ENCODE measurements at regions not wholly inside any gene's neighbourhood (a gene's known extent, or its start where the extent isn't known, plus 50 kb on each side); places are given as distances from the start of the nearest gene placed in this dataset.

GRCh38 chr4:71254451-71255012, 84.3 kb upstream of the SLC4A4 start:
- no peak for TF ChIP-seq EP300 (IDR thresholded peaks at IDR 0.05; ENCODE audit: borderline replicate concordance)
- TF ChIP-seq RAD21 (IDR thresholded peaks at IDR 0.05; ENCODE audit: low read depth), result no peak
- no peak for TF ChIP-seq NFIC (IDR thresholded peaks at IDR 0.05)
- TF ChIP-seq TCF12 (IDR thresholded peaks at IDR 0.05; ENCODE audit: low read depth), result no peak
- no peak for TF ChIP-seq TAF1 (IDR thresholded peaks at IDR 0.05; ENCODE audit: low read depth)
- no peak for TF ChIP-seq REST (IDR thresholded peaks at IDR 0.05; ENCODE audit: low read depth)
- no peak for TF ChIP-seq EGR1 (IDR thresholded peaks at IDR 0.05)
- TF ChIP-seq YY1 (IDR thresholded peaks at IDR 0.05; ENCODE audit: low read depth), result no peak
- TF ChIP-seq TEAD4 (IDR thresholded peaks at IDR 0.05), result no peak
- TF ChIP-seq MAX (IDR thresholded peaks at IDR 0.05), result no peak
- TF ChIP-seq CEBPB (IDR thresholded peaks at IDR 0.05), result no peak
- TF ChIP-seq FOXM1 (IDR thresholded peaks at IDR 0.05; ENCODE audit: borderline replicate concordance, low read depth), result no peak

- TF ChIP-seq EGR1 (IDR thresholded peaks at IDR 0.05), result no peak
- no peak for TF ChIP-seq FOXM1 (IDR thresholded peaks at IDR 0.05; ENCODE audit: borderline replicate concordance, low read depth)
- TF ChIP-seq, protein P1, sequence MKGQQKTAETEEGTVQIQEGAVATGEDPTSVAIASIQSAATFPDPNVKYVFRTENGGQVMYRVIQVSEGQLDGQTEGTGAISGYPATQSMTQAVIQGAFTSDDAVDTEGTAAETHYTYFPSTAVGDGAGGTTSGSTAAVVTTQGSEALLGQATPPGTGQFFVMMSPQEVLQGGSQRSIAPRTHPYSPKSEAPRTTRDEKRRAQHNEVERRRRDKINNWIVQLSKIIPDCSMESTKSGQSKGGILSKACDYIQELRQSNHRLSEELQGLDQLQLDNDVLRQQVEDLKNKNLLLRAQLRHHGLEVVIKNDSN (IDR thresholded peaks at IDR 0.05), result no peak
- TF ChIP-seq REST (IDR thresholded peaks at IDR 0.05; ENCODE audit: low read depth), result no peak
- no peak for TF ChIP-seq CREB1 (IDR thresholded peaks at IDR 0.05; ENCODE audit: low read depth)
- no peak for TF ChIP-seq EP300 (IDR thresholded peaks at IDR 0.05; ENCODE audit: borderline replicate concordance)
- no peak for TF ChIP-seq TCF12 (IDR thresholded peaks at IDR 0.05; ENCODE audit: low read depth)
- no peak for TF ChIP-seq NFIC (IDR thresholded peaks at IDR 0.05)
- TF ChIP-seq TEAD4 (IDR thresholded peaks at IDR 0.05), result no peak
- no peak for TF ChIP-seq MAX (IDR thresholded peaks at IDR 0.05)
- no peak for TF ChIP-seq RAD21 (IDR thresholded peaks at IDR 0.05; ENCODE audit: low read depth)
- TF ChIP-seq ZBTB7A (IDR thresholded peaks at IDR 0.05; ENCODE audit: low read depth), result no peak
- TF ChIP-seq CEBPB (IDR thresholded peaks at IDR 0.05), result no peak
- TF ChIP-seq YY1 (IDR thresholded peaks at IDR 0.05; ENCODE audit: low read depth), result no peak
- TF ChIP-seq TAF1 (IDR thresholded peaks at IDR 0.05; ENCODE audit: low read depth), result no peak
Measured at GRCh38 chr4:71255976-71256375, 82.8 kb upstream of the SLC4A4 start.

DNA sequence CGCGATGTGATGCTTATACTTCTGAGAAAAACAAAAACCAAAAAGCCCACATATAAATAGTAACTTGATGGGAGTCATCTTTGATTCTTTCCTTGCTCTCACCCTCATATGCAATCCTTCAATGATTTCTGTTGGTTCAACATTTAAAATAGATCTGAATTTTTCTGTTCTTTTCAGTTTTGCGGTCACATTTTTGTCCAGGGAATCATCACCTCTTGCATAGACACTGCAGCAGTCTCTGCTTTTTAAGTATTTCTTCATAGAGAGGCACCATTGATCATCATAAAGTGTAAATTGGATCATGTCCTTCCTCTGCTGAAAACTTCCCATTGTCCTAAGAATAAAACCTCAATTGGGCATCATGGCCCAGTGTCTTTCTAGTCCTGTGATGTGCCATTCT, 81.1 kb upstream of the SLC4A4 start:
- TF ChIP-seq, protein P1 (IDR thresholded peaks at IDR 0.05), result no peak
- TF ChIP-seq NFIC (IDR thresholded peaks at IDR 0.05) (no peak), TCF12 (IDR thresholded peaks at IDR 0.05; ENCODE audit: low read depth) (no peak), RAD21 (IDR thresholded peaks at IDR 0.05; ENCODE audit: low read depth) (no peak)

- TF ChIP-seq, protein P1 (IDR thresholded peaks at IDR 0.05), result no peak
- TF ChIP-seq EP300 (IDR thresholded peaks at IDR 0.05; ENCODE audit: borderline replicate concordance), result no peak
- no peak for TF ChIP-seq TEAD4 (IDR thresholded peaks at IDR 0.05)
Measured at GRCh38 chr4:71258323-71258722, 80.5 kb upstream of the SLC4A4 start.

DNA sequence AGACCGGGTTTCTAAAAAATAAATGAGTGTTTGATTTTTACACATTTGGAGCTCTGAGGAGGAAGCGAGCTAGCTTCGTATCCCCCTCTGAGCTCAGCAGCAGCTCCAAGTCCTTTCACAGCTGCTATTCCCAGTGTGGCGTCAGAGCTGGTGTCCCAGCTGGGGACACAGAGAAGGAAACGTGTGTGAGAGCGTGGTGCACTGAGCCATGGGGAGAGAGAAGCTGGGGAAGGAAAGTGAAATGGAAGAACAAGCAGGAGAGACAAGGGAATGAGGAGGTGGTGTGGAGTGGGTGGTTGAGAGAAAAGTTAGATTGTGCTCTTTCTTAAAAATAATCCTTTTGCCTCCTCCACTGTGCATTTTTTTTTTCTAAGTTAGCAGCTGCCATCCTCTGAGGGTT, 79.5 kb upstream of the SLC4A4 start:
- no peak for TF ChIP-seq YY1 (IDR thresholded peaks at IDR 0.05; ENCODE audit: low read depth)
- no peak for TF ChIP-seq CEBPB (IDR thresholded peaks at IDR 0.05)
- TF ChIP-seq, protein P1 (IDR thresholded peaks at IDR 0.05), result no peak
- no peak for TF ChIP-seq TEAD4 (IDR thresholded peaks at IDR 0.05)
- no peak for TF ChIP-seq FOXM1 (IDR thresholded peaks at IDR 0.05; ENCODE audit: borderline replicate concordance, low read depth)
- TF ChIP-seq EP300 (IDR thresholded peaks at IDR 0.05; ENCODE audit: borderline replicate concordance), result no peak
- TF ChIP-seq RAD21 (IDR thresholded peaks at IDR 0.05; ENCODE audit: low read depth), result no peak
- no peak for TF ChIP-seq REST (IDR thresholded peaks at IDR 0.05; ENCODE audit: low read depth)
- TF ChIP-seq TCF12 (IDR thresholded peaks at IDR 0.05; ENCODE audit: low read depth), result no peak
- no peak for TF ChIP-seq NFIC (IDR thresholded peaks at IDR 0.05)
- no peak for TF ChIP-seq ZBTB7A (IDR thresholded peaks at IDR 0.05; ENCODE audit: low read depth)
- TF ChIP-seq TAF1 (IDR thresholded peaks at IDR 0.05; ENCODE audit: low read depth), result no peak
- no peak for TF ChIP-seq EGR1 (IDR thresholded peaks at IDR 0.05)
- TF ChIP-seq CREB1 (IDR thresholded peaks at IDR 0.05; ENCODE audit: low read depth), result no peak
- TF ChIP-seq MAX (IDR thresholded peaks at IDR 0.05), result no peak
